IMR-90 (cell line): ENCODE measurements at regions not wholly inside any gene's neighbourhood (a gene's known extent, or its start where the extent isn't known, plus 50 kb on each side); places are given as distances from the start of the nearest gene placed in this dataset.
A peak's percentile ranks its signal among the peaks of the same experiment; 100 is the strongest.

Experiments used
- ATAC-seq: fragments of 200-7000 bp; cut with Tn5 transposase; 2 replicates; pipeline ENCODE4 v1.9.1; 2020; ENCODE audit warnings: low read depth, mild to moderate bottlenecking, moderate library complexity
- BruUV-seq: library from RNA; stranded (reverse); fragments of 400-500 nt; replicated peaks from 2 replicates; lab custom pipeline; 2021; lab: Mats Ljungman, UMichigan
- CTCF ChIA-PET: fragments of 300-600 bp; formaldehyde crosslinking; extraction: SDS; loops from one replicate; lab custom pipeline; 2021; ENCODE audit warnings: antibody characterized with exemption; lab: Yijun Ruan, JAX
- POLR2A ChIA-PET: fragments of 300-600 bp; sonication (Branson Sonifier 250); formaldehyde crosslinking; loops from one replicate; lab custom pipeline; 2022; ENCODE audit warnings: antibody characterized with exemption; ENCODE audit not compliant: unreplicated experiment; lab: Charles Lee
- DNase-seq: peaks from one replicate; pipeline ENCODE4 v3.0.0; 2013
- H2AFZ ChIP-seq: replicated peaks from 2 replicates; pipeline ENCODE3; 2013; ENCODE audit warnings: low read length, mild to moderate bottlenecking; ENCODE audit not compliant: poor library complexity
- H2AK5ac ChIP-seq: 2 replicates; pipeline ENCODE4 v1.6.1; 2013; ENCODE audit warnings: low read depth, low read length, inconsistent platforms
- H2AK9ac ChIP-seq: replicated peaks from 2 replicates; pipeline ENCODE3; 2013; ENCODE audit warnings: mild to moderate bottlenecking, low read depth, low read length, moderate library complexity; ENCODE audit not compliant: poor library complexity
- H2BK120ac ChIP-seq: 2 replicates; pipeline ENCODE4 v1.6.1; 2013; ENCODE audit warnings: low read depth, low read length, inconsistent platforms
- H2BK15ac ChIP-seq: 3 replicates; pipeline ENCODE4 v1.6.1; 2013; ENCODE audit warnings: low read depth, low read length, inconsistent platforms
- H2BK20ac ChIP-seq: 2 replicates; pipeline ENCODE4 v1.6.1; 2013; ENCODE audit warnings: low read depth, mild to moderate bottlenecking, inconsistent platforms, low read length, moderate library complexity
- H2BK5ac ChIP-seq: 2 replicates; pipeline ENCODE4 v1.6.1; 2013; ENCODE audit warnings: mild to moderate bottlenecking, low read depth, low read length, inconsistent platforms; ENCODE audit not compliant: poor library complexity, severe bottlenecking
- H3K14ac ChIP-seq: replicated peaks from 2 replicates; pipeline ENCODE4 v1.6.1; 2013; ENCODE audit warnings: low read depth, low read length, inconsistent platforms
- H3K18ac ChIP-seq: 2 replicates; pipeline ENCODE4 v1.6.1; 2013; ENCODE audit warnings: low read depth, low read length, control low read depth
- H3K23ac ChIP-seq: 2 replicates; pipeline ENCODE4 v1.6.1; 2013; ENCODE audit warnings: low read depth, low read length, inconsistent platforms
- H3K27ac ChIP-seq: 2 replicates; pipeline ENCODE4 v1.5.1; 2013; ENCODE audit warnings: mild to moderate bottlenecking, control low read depth, low read length; ENCODE audit not compliant: insufficient read depth
- H3K27me3 ChIP-seq: 2 replicates; pipeline ENCODE4 v1.6.1; 2013; ENCODE audit warnings: low read length; ENCODE audit not compliant: control insufficient read depth, insufficient read depth
- H3K36me3 ChIP-seq: 2 replicates; pipeline ENCODE4 v1.6.1; 2013; ENCODE audit warnings: low read length, mixed read lengths; ENCODE audit not compliant: control insufficient read depth, insufficient read depth
- H3K4ac ChIP-seq: 2 replicates; pipeline ENCODE4 v1.6.1; 2013; ENCODE audit warnings: low read depth, low read length, inconsistent platforms
- H3K4me1 ChIP-seq: 2 replicates; pipeline ENCODE4 v1.6.1; 2013; ENCODE audit warnings: low read length, mixed read lengths; ENCODE audit not compliant: control insufficient read depth, insufficient read depth
- H3K4me2 ChIP-seq: 2 replicates; pipeline ENCODE4 v1.6.1; 2013; ENCODE audit warnings: low read depth, mild to moderate bottlenecking, control low read depth, low read length, moderate library complexity
- H3K4me3 ChIP-seq: 2 replicates; pipeline ENCODE4 v1.5.1; 2013; ENCODE audit warnings: low read depth, mild to moderate bottlenecking, control low read depth, low read length, moderate library complexity; ENCODE audit not compliant: insufficient read depth
- H3K56ac ChIP-seq: 2 replicates; pipeline ENCODE4 v1.6.1; 2013; ENCODE audit warnings: low read length, inconsistent platforms; ENCODE audit not compliant: insufficient read depth; ENCODE audit errors: extremely low read depth
- H3K79me1 ChIP-seq, 2 experiments: 2 replicates each; pipeline ENCODE4 v1.6.1; 2013; ENCODE audit warnings: low read length in 2 of 2, inconsistent platforms in 1 of 2, low read depth in 1 of 2
- H3K9ac ChIP-seq: 2 replicates; pipeline ENCODE4 v1.6.1; 2013; ENCODE audit warnings: low read depth, low read length, control low read depth
- H3K9me1 ChIP-seq: 2 replicates; pipeline ENCODE4 v1.6.1; 2013; ENCODE audit warnings: low read length, inconsistent platforms; ENCODE audit not compliant: insufficient read depth
- H3K9me3 ChIP-seq: 2 replicates; pipeline ENCODE4 v1.6.1; 2013; ENCODE audit warnings: low read length; ENCODE audit not compliant: control insufficient read depth, insufficient read depth
- H4K20me1 ChIP-seq: 2 replicates; pipeline ENCODE4 v1.6.1; 2013; ENCODE audit warnings: low read length, inconsistent platforms; ENCODE audit not compliant: insufficient read depth
- H4K5ac ChIP-seq: 2 replicates; pipeline ENCODE4 v1.6.1; 2013; ENCODE audit warnings: mild to moderate bottlenecking, low read depth, low read length, control low read depth
- H4K8ac ChIP-seq, 2 experiments: 2 replicates each; pipeline ENCODE4 v1.6.1; 2013; ENCODE audit warnings: low read depth in 2 of 2, low read length in 2 of 2, control low read depth in 1 of 2, inconsistent platforms in 1 of 2
- H4K91ac ChIP-seq: 2 replicates; pipeline ENCODE4 v1.6.1; 2013; ENCODE audit warnings: low read depth, low read length, inconsistent platforms; ENCODE audit not compliant: insufficient read depth
- CEBPB ChIP-seq: IDR thresholded peaks from 2 replicates; pipeline ENCODE4 v1.6.1; 2012; ENCODE audit warnings: low read depth, low read length, improper control_type of control experiment
- POLR2A ChIP-seq: IDR thresholded peaks from 2 replicates; pipeline ENCODE4 v1.6.1; 2012; ENCODE audit warnings: mild to moderate bottlenecking, low read depth, low read length
- WGBS, 2 experiments: methylation state at CpG; one replicate each; pipeline versions ENCODE4 v1.1.5 to v1.1.7; 2013; ENCODE audit warnings: missing lambda C conversion rate in 2 of 2; ENCODE audit not compliant: insufficient read length in 1 of 2; ENCODE audit errors: extremely low coverage in 2 of 2; 5-methylcytosine and 5-hydroxymethylcytosine counted together
- dilution Hi-C: fragments of 300-500 bp; cut with HindIII; formaldehyde crosslinking; loops from one replicate; pipeline ENCODE4 v1.14.3; 2018; ENCODE audit warnings: low sequenced_read_pairs; ENCODE audit not compliant: unreplicated experiment
- in situ Hi-C: fragments of 300-500 bp; cut with MboI; formaldehyde crosslinking; loops from 3 replicates; pipeline ENCODE4 v1.14.3; 2019; ENCODE audit warnings: low sequenced_read_pairs, inconsistent platforms, mixed read lengths
- intact Hi-C: fragments of 100-400 bp; cut with micrococcal nuclease; formaldehyde crosslinking; loops from 2 replicates; pipeline ENCODE4 v1.10.0; 2022

DNA sequence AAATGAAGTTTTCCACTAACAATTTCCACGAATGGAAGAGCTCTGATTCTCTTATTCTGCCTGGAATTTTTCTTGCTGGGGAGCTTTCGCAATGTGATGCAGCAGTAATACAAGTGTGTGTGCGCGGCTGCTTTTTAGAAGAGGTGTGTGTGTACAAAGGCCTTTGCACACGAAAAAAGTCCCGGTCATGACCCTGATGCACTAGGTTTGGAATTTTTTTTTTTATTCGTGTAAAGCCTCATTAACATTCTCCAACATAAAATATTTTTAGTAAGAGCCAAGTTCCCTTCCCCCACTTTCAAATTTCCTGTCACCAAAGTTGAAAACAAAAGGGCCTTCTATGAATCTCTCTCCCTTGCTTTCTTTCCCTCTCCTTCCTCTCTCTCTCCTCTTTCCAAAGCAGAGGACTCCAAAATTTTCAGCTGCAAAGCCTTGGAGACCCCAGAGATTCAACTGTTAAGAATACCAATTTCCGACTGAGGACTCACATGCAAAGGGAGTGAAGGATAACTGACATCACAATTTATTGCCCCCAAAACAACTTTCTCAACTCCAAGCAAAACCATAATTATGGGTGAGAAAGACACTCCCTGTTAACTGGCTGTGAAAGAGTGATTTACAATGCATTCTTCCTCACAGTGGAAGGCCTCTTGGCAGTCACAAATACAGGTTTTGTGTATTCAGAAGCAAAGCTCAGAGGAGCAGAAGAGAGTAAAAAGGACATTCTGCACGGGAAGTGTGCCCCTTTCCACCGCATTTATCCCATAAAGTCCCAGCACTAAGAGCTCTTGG is 421.2 kb upstream of the JARID2 start:
- intact Hi-C loops = no loop called here
- Histone ChIP-seq H3K4me1 (peaks cover 4% of the 10 kb centered on the region; the same call in 1 of the 2 replicates), H3K4me3 (no peak overlapping the region), H4K8ac (no peak overlapping the region), H2AK9ac (no peak overlapping the region), H3K36me3 (no peaks in the 10 kb centered on the region), H4K5ac (no peak overlapping the region), H3K56ac (no peak overlapping the region), H3K9me1 (0 out of 2 replicates have a peak, but pooled peaks cover 4% of the 10 kb centered on the region), H2BK120ac (no peak overlapping the region; the same call in 1 of the 2 replicates), H3K4me2 (no peak overlapping the region), H3K79me1 (no peaks in the 10 kb centered on the region), H4K91ac (no peak overlapping the region), H2BK20ac (0 out of 2 replicates have a peak overlapping the region, but pooled peaks have one; percentile 34), H3K23ac (no peak overlapping the region), H3K9me3 (no peaks in the 10 kb centered on the region), H3K18ac (no peak overlapping the region), H3K14ac (no peak overlapping the region), H2BK15ac (no peak overlapping the region), H2AFZ (no peak overlapping the region), H3K9ac (no peak overlapping the region), H2AK5ac (no peak overlapping the region), H3K27ac (no peak overlapping the region), H2BK5ac (no peak overlapping the region), H4K20me1 (no peaks in the 10 kb centered on the region), H3K4ac (no peak overlapping the region), H3K27me3 (no peaks in the 10 kb centered on the region)
- POLR2A ChIA-PET = interaction anchor here (0.7 kb wide), 1 partner anchor 241 kb away, joined by 3 read pairs; no protein-coding TSS in a partner anchor
- TF ChIP-seq POLR2A = no peak
- peak; percentile 55 for TF ChIP-seq CEBPB
- DNase-seq (no peak), ATAC-seq (no peak)
- no CpG with 5 or more reads among the region's 10 CpGs for WGBS, 2 experiments
- in situ Hi-C loops = loop anchor here (25.0 kb wide), 1 partner anchor 612 kb away; no protein-coding TSS in a partner anchor
- BruUV-seq = no TSS peak
- dilution Hi-C loops = no loop called here
- CTCF ChIA-PET = interaction anchor here (0.7 kb wide), 1 partner anchor 36 kb away, joined by 3 read pairs; no protein-coding TSS in a partner anchor
